ENCODE measurements at regions not wholly inside any gene's neighbourhood (a gene's known extent, or its start where the extent isn't known, plus 50 kb on each side); places are given as distances from the start of the nearest gene placed in this dataset.

- WGBS, 4 donors = 57 to 61% (median 57%) methylated on average over 8 of the region's 8 CpGs
- DNase-seq = peak; percentile 35 to 67 (median 47)
- Histone ChIP-seq H3K27me3 (no peaks in the 10 kb centered on the region), H3K4me1 (replicated peaks in 1 of 2) (no peaks in the 10 kb centered on the region), H3K36me3 (replicated peaks in 1 of 2) (no peaks in the 10 kb centered on the region), H3K27ac (no peak overlapping the region), H3K4me3 (no peak overlapping the region), H3K9me3 (replicated peaks in 1 of 3) (no peaks in the 10 kb centered on the region)
- intact Hi-C loops (cut with DNase I) = loop anchor here (2.0 to 5.0 kb wide), 2 partner anchors 38 to 40 kb away; no protein-coding TSS in a partner anchor
- TF ChIP-seq, protein P1, sequence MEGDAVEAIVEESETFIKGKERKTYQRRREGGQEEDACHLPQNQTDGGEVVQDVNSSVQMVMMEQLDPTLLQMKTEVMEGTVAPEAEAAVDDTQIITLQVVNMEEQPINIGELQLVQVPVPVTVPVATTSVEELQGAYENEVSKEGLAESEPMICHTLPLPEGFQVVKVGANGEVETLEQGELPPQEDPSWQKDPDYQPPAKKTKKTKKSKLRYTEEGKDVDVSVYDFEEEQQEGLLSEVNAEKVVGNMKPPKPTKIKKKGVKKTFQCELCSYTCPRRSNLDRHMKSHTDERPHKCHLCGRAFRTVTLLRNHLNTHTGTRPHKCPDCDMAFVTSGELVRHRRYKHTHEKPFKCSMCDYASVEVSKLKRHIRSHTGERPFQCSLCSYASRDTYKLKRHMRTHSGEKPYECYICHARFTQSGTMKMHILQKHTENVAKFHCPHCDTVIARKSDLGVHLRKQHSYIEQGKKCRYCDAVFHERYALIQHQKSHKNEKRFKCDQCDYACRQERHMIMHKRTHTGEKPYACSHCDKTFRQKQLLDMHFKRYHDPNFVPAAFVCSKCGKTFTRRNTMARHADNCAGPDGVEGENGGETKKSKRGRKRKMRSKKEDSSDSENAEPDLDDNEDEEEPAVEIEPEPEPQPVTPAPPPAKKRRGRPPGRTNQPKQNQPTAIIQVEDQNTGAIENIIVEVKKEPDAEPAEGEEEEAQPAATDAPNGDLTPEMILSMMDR (IDR thresholded peaks at IDR 0.05) = peak; percentile 78 to 93 (median 81)
- no peak for TF ChIP-seq POLR2A (IDR thresholded peaks at IDR 0.05)
Observed at GRCh38 chr3:157572559-157573270, 69.5 kb upstream of the VEPH1 start.

DNA sequence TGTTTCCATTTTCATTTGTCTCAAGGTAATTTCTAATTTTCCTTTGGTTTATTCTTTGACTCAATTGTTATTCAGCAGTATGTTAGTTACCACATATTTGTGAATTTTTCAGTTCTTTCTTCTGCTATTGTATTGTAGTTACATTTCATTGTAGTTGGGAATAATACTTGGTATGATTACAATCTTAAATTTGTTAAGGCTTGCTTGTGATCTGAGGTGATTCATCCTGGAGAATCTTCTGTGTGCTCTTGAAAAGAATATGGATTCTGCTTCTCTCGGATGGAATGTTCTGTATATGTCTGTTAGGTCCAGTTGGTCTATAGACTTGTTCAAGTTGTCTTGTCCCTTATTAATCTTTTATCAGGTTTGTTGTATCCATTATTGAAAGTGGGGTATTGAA lies 63.4 kb upstream of the VEPH1 start:
- intact Hi-C loops (cut with DNase I) = no loop called here
- TF ChIP-seq, protein P1 (IDR thresholded peaks at IDR 0.05) = no peak
- TF ChIP-seq POLR2A (IDR thresholded peaks at IDR 0.05) = no peak
- no peak for DNase-seq
- WGBS, 4 donors = 79 to 90% (median 88%) methylated on average over 1 of the region's 1 CpG
- no peaks in the 10 kb centered on the region for H3K27me3 ChIP-seq
- H3K36me3 ChIP-seq (replicated peaks in 1 of 2) = no peaks in the 10 kb centered on the region
- no peak overlapping the region for H3K27ac ChIP-seq
- H3K9me3 ChIP-seq (replicated peaks in 1 of 3) = no peaks in the 10 kb centered on the region
- H3K4me1 ChIP-seq (replicated peaks in 1 of 2) = no peaks in the 10 kb centered on the region
- H3K4me3 ChIP-seq = no peak overlapping the region

DNA sequence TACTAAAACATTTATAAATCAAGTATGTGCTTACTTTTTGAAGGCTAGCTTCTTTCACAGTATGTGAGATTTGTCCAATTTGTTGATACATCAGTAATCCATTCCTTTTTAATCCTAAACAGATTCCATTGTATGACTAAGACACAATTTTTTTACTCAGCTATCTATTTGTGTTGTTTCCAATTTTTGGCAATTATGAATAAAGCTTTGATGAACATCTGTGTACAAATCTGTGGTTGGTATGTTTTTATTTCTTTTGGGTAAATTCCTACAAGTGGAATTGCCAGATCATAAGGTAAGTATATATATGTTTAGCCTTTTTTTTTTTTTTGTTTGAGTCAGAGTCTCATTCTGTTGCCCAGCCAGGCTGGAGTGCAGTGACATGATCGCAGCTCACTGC lies 56.2 kb upstream of the VEPH1 start:
- H3K4me3 ChIP-seq = no peak overlapping the region
- H3K27ac ChIP-seq = no peak overlapping the region
- no peak for DNase-seq
- TF ChIP-seq, protein P1 (IDR thresholded peaks at IDR 0.05) = no peak
- TF ChIP-seq POLR2A (IDR thresholded peaks at IDR 0.05) = no peak
- no peaks in the 10 kb centered on the region for H3K36me3 ChIP-seq (replicated peaks in 1 of 2)
- H3K4me1 ChIP-seq (replicated peaks in 1 of 2) = no peaks in the 10 kb centered on the region
- no peaks in the 10 kb centered on the region for H3K9me3 ChIP-seq (replicated peaks in 1 of 3)
- H3K27me3 ChIP-seq = no peaks in the 10 kb centered on the region
- intact Hi-C loops (cut with DNase I) = no loop called here
- WGBS, 4 donors = 80 to 92% (median 90%) methylated on average over 1 of the region's 1 CpG

Small RNA genes in the stretch of these regions (small RNA-seq; reads per million reads assigned to genes)
- gene RN7SKP46 = 0 reads per million in 2 donors
